GM19372 (cell line): ENCODE measurements at regions not wholly inside any gene's neighbourhood (a gene's known extent, or its start where the extent isn't known, plus 50 kb on each side); places are given as distances from the start of the nearest gene placed in this dataset.
"Not testable (repeated sequence)": the region's sequence is repeated elsewhere in the genome, so short reads cannot be mapped to it uniquely, and the experiment has no call there.

Source experiments
- ATAC-seq: cut with Tn5 transposase; IDR thresholded peaks from one replicate; pipeline ENCODE4 v1.9.1; 2021; ENCODE audit warnings: mild to moderate bottlenecking, low read depth, moderate library complexity; ENCODE audit not compliant: unreplicated experiment

GRCh38 chr3:15851735-15852134 is 54.0 kb upstream of the ANKRD28 start:
- no peak for ATAC-seq

GRCh38 chr3:15858547-15859506 is 61.0 kb upstream of the ANKRD28 start:
- ATAC-seq, result peak; percentile 47

GRCh38 chr3:15859507-15860013 is 61.8 kb upstream of the ANKRD28 start:
- ATAC-seq, result peak; percentile 77

GRCh38 chr3:15860014-15860934 is 62.5 kb upstream of the ANKRD28 start:
- peak; percentile 45 for ATAC-seq

- ATAC-seq, result no peak
Observed at GRCh38 chr3:15861163-15861562, 63.4 kb upstream of the ANKRD28 start.

- ATAC-seq, result no peak
Observed at GRCh38 chr3:15872807-15873206, 75.0 kb upstream of the ANKRD28 start.

- no peak for ATAC-seq
Observed at GRCh38 chr3:15873415-15873814, 75.6 kb upstream of the ANKRD28 start.

- no peak for ATAC-seq
Observed at GRCh38 chr3:15875016-15875689, 77.4 kb upstream of the ANKRD28 start.

- ATAC-seq, result no peak
Observed at GRCh38 chr3:15876669-15877068, 78.9 kb upstream of the ANKRD28 start.

- ATAC-seq, result no peak
Observed at GRCh38 chr3:15877813-15878212, 80.0 kb upstream of the ANKRD28 start.

GRCh38 chr3:15879787-15880186 is 82.0 kb upstream of the ANKRD28 start:
- not testable (repeated sequence) for ATAC-seq

- ATAC-seq, result no peak
Observed at GRCh38 chr3:15882577-15882976, 84.8 kb upstream of the ANKRD28 start.

- no peak for ATAC-seq
Observed at GRCh38 chr3:15884132-15884531, 86.4 kb upstream of the ANKRD28 start.

GRCh38 chr3:15886521-15886920 is 88.7 kb upstream of the ANKRD28 start:
- no peak for ATAC-seq

GRCh38 chr3:15887261-15887660 is 89.5 kb upstream of the ANKRD28 start:
- no peak for ATAC-seq

GRCh38 chr3:15889936-15890335 is 92.2 kb upstream of the ANKRD28 start:
- no peak for ATAC-seq

GRCh38 chr3:15892311-15893227 is 94.8 kb upstream of the ANKRD28 start:
- ATAC-seq, result no peak

- ATAC-seq, result no peak
Observed at GRCh38 chr3:15894382-15894781, 96.6 kb upstream of the ANKRD28 start.

- ATAC-seq, result no peak
Observed at GRCh38 chr3:15896500-15896899, 98.7 kb upstream of the ANKRD28 start.
